ENCODE measurements at regions not wholly inside any gene's neighbourhood (a gene's known extent, or its start where the extent isn't known, plus 50 kb on each side); places are given as distances from the start of the nearest gene placed in this dataset.

GRCh38 chr12:19692566-19692965, 253.3 kb downstream of the AEBP2 start:
- Histone ChIP-seq H3K4me3 (no peak overlapping the region), H3K4me1 (peaks cover 0 to 7% (median 0%) of the 10 kb centered on the region in 12 donors), H3K36me3 (no peaks in the 10 kb centered on the region), H3K9me3 (peaks cover 0 to 3% (median 0%) of the 10 kb centered on the region in 12 donors), H3K27ac (peak overlapping the region in 1 of 12 donors; percentile 55), H3K27me3 (no peaks in the 10 kb centered on the region)
- intact Hi-C loops (cut with DNase I), result no loop called here
- no peak for TF ChIP-seq POLR2A (IDR thresholded peaks at IDR 0.05)
- TF ChIP-seq, protein P1, sequence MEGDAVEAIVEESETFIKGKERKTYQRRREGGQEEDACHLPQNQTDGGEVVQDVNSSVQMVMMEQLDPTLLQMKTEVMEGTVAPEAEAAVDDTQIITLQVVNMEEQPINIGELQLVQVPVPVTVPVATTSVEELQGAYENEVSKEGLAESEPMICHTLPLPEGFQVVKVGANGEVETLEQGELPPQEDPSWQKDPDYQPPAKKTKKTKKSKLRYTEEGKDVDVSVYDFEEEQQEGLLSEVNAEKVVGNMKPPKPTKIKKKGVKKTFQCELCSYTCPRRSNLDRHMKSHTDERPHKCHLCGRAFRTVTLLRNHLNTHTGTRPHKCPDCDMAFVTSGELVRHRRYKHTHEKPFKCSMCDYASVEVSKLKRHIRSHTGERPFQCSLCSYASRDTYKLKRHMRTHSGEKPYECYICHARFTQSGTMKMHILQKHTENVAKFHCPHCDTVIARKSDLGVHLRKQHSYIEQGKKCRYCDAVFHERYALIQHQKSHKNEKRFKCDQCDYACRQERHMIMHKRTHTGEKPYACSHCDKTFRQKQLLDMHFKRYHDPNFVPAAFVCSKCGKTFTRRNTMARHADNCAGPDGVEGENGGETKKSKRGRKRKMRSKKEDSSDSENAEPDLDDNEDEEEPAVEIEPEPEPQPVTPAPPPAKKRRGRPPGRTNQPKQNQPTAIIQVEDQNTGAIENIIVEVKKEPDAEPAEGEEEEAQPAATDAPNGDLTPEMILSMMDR (IDR thresholded peaks at IDR 0.05), result no peak
- 89 to 92% (median 90%) methylated on average over 1 of the region's 1 CpG for WGBS, 4 donors
- no peak for DNase-seq
- ATAC-seq, result no peak

GRCh38 chr12:19694627-19695026, 255.3 kb downstream of the AEBP2 start:
- no peak overlapping the region for H3K27ac ChIP-seq
- intact Hi-C loops (cut with DNase I), result no loop called here
- H3K36me3 ChIP-seq, result no peaks in the 10 kb centered on the region
- ATAC-seq (no peak), DNase-seq (no peak)
- no peak for TF ChIP-seq POLR2A (IDR thresholded peaks at IDR 0.05)
- TF ChIP-seq, protein P1 (IDR thresholded peaks at IDR 0.05), result no peak
- no peak overlapping the region for H3K4me3 ChIP-seq
- no peaks in the 10 kb centered on the region for H3K27me3 ChIP-seq
- H3K9me3 ChIP-seq, result peaks cover 0 to 3% (median 0%) of the 10 kb centered on the region in 12 donors
- peaks cover 0 to 7% (median 0%) of the 10 kb centered on the region in 12 donors for H3K4me1 ChIP-seq
- 61 to 72% (median 67%) methylated on average over 3 of the region's 3 CpGs for WGBS, 4 donors

DNA sequence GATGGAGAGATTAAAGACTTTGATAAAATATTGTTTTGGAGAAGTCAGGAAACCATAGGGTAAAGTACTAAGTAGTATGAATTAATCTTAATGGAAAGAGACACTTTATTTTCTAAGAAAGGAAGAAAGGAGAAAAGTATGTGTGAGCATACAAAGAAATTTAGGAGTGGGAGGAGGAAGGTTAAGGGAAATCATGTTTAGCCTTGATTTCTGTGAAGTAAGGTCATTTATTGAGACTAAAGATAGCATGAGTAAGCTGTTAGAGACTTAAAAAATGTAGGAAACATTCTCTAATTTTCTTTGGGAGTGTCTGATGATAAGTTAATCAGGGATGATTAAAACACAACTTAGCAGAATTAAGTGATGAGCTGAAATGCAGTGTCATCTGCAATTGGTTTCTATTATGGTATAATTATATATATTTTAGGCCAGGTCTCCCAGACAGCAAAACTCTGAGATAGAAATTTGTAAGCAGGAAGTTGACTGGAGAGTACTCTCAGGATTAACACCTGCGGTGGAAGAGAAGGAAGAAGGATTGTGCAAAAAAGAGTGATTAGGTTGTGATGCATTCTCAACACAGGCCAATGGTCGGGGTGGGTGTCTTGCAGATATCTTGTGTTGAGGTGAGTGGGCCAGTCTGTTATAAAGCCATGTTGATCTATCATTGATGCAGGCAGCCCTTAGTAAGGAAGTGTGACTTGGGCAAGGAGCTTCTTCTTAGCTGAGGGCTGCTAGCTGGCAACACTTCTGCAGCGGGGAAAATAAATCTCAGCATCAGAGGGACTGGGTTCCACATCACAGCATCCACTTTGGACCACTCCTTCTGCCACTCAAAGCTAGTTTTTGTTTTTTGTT, 256.2 kb downstream of the AEBP2 start:
- Histone ChIP-seq H3K4me3 (no peak overlapping the region), H3K36me3 (no peaks in the 10 kb centered on the region), H3K27me3 (no peaks in the 10 kb centered on the region), H3K9me3 (peaks cover 0 to 3% (median 0%) of the 10 kb centered on the region in 12 donors), H3K4me1 (peaks cover 0 to 7% (median 0%) of the 10 kb centered on the region in 12 donors), H3K27ac (no peak overlapping the region)
- ATAC-seq (no peak), DNase-seq (no peak)
- no peak for TF ChIP-seq POLR2A (IDR thresholded peaks at IDR 0.05)
- TF ChIP-seq, protein P1 (IDR thresholded peaks at IDR 0.05), result no peak
- intact Hi-C loops (cut with DNase I), result no loop called here
- 71 to 84% (median 76%) methylated on average over 3 of the region's 3 CpGs for WGBS, 4 donors

DNA sequence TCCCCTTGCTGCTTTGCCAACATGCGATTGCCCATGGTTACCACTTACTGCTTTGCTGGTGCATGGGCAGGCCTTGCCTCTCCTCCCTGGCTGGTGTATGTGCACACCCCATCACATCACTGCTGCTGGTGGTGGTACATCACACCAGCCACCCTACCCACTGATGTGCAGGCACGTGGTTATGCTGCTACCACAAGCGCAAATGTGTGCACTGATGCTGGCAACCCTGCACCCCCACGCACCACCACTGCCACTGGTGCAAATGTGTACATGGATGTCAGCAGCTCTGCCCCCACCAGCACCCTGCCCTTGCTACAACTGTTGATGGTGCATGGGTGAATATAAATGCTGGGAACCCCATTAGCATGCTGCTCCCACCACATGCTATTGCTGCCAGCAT, 261.7 kb downstream of the AEBP2 start:
- 77 to 97% (median 95%) methylated on average over 4 of the region's 4 CpGs for WGBS, 4 donors
- H3K27me3 ChIP-seq, result no peaks in the 10 kb centered on the region
- peak in 1 of 4 donors; percentile 20 for ATAC-seq

More for the DNA sequence above, 261.7 kb downstream of the AEBP2 start:
- intact Hi-C loops (cut with DNase I), result no loop called here
- H3K27ac ChIP-seq, result no peak overlapping the region
- H3K36me3 ChIP-seq, result no peaks in the 10 kb centered on the region
- DNase-seq, result no peak
- no peak overlapping the region for H3K4me3 ChIP-seq
- TF ChIP-seq POLR2A (IDR thresholded peaks at IDR 0.05), result no peak
- TF ChIP-seq, protein P1 (IDR thresholded peaks at IDR 0.05), result no peak
- H3K4me1 ChIP-seq, result no peaks in the 10 kb centered on the region
- H3K9me3 ChIP-seq, result peaks cover 0 to 25% (median 6%) of the 10 kb centered on the region in 12 donors

Measured in heart left ventricle (tissue), 16 donors.